Lung microvascular endothelial cell (primary cell): ENCODE measurements at regions not wholly inside any gene's neighbourhood (a gene's known extent, or its start where the extent isn't known, plus 50 kb on each side); places are given as distances from the start of the nearest gene placed in this dataset.

Experiments used
- DNase-seq, 2 donors: peaks; one replicate each; pipeline versions ENCODE4 v3.0.0 to v3.0.0-alpha.2; 2010; ENCODE audit warnings: low read depth in 2 of 2

DNA sequence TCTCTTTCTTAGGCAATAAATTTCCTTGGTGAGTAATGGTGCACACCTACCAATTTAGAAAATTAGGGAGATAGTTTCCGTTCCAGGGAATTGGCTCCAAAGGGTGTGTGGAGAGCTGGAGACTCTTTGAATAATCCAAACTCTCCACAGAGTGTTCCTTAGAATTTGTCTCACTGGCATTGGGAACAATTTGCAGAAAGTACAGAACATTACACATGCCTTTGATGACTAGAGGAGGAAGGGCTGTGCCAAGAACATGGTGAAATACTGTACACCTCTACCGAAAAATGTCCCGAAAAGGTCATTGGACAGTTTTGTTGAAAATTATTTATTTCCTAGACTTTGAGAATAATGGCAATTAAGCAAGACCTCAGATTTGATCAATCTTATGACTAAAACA lies 214.2 kb upstream of the MPDZ start:
- DNase-seq: no peak

DNA sequence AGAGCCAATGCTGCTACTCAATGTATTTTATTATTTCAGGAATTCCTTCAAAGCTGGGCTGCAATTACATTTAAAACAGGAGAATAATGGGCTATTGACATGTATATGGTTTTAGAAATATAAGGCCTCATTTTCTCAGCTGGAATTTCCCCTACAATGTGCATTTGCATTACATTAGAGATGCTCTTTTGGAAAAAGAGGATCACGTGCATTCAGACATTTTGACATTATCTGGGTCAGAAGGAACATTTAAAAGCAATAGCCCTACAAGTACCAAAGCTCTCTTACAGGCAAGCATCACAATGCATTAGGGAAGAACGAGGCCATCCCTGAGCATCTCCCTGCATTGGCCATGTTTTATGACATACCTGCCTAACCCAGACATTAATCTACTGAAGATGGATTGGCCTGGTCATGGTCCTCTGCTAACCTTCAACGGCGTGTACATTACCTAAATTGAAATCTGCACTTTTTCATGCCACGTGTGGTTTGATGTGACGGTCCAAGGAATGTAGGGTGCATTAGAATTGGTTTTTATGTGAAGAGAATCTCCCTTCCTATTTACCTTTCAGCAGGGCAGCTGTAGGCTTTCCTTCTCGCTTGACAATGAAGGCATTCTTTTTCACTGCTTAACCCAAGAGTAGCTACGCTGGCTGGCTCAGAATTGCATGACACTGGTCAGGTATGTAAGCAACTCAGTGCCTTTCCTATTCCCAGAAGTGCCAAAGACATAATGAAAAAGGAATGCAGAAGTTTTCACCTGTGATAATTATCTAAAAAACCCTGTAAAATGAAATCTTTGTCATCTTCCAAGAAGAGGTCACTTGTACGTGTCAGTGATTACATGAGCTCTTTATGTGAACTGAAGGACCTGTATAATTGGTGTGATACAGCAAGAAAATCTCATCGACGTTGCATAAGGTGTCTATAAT lies 212.3 kb upstream of the MPDZ start:
- no peak for DNase-seq

DNA sequence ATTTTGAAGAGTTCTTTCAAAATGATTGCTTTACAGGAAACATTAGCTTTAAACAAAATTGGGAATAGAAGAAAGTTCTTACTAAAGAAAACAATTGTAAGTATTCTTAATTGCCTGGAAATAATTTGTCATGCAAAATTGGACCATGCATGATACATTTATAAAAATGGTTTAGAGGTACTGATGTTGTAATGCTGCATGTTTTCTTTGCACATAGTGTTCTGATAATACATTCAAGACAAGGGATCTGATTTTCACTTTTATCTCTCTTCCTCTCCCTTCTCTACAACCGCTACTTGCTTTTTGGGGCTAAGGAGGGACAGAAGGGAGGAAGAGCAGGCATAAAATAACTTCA lies 211.6 kb upstream of the MPDZ start:
- no peak for DNase-seq

DNA sequence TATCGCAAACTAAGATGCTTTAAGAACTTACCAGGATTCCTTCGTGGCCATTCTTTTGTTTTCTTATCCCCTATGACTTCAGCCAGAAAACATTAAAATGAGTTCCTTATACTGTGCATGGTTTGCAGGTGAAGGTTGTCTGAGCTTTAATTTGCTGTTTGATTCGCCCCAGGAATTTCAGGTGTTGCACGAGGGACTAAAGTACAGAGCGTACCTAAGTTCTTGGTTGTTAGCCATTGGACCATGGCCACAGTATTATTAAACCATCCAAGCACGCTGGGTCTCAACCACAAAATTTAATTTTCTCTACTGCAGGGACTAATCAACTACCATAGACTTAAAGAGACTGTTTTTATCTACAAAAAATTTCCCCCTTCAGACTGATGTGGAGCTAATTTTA lies 208.4 kb upstream of the MPDZ start:
- no peak for DNase-seq

DNA sequence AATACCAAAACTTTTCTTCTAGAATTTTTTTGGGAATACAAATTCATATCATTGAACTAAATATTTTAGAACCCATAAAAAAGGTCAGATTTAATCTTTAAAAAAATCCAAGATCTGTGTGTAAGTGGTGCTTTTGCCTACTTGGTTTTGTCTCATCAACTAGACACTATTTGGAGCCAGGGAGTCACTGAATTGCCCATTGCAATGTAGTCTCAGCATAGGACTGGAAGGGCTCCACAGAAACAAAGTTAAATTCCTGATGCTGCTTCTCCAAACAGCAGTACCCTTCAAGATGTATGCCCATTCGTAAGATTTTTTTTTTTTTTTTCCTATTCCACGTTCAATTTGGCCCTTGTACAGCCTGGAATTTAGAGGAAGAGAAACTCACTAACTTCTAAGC lies 208.0 kb upstream of the MPDZ start:
- no peak for DNase-seq

DNA sequence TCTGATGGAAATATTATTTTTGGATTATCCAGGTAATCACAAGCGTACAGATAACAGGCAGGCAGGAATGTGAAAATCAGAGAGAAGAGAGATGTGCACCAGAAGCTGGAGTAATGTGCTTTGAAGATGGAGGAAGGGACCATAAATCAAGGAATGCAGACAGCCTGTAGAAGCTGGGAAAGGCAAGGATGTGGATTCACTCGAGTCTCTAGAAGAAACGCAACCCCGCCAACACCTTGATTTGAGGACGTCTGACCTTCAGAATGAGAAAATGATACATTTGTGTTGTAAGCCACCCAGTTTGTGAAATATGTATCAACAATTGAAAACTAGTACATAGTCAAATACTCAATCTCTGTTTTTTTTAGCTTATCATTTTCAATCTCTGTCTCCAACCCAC lies 207.6 kb upstream of the MPDZ start:
- DNase-seq: no peak

DNA sequence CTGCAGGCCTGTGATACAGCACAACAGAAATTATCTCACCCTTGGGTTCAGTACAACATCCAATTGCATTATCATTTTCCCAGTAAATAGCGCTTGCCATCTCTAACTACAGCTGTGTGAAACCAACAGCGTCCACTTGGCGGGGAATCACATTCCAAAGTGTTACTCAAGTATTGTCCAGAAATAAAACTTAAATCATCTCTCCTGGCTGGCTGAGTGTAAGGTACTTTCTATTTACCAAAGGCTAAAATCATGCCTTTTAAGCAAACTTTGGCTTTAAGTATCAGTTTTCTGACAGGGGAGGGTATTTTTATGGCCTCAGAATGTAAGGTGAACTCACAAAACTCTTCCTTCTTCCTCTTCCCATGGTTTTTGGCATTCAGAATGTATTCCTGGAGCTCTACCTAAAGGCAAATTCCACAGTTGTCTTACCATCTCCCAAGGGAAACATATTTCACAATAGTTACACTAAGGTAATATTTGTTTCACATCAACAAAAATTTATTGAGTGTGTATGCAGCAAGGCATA lies 205.6 kb upstream of the MPDZ start:
- no peak for DNase-seq

DNA sequence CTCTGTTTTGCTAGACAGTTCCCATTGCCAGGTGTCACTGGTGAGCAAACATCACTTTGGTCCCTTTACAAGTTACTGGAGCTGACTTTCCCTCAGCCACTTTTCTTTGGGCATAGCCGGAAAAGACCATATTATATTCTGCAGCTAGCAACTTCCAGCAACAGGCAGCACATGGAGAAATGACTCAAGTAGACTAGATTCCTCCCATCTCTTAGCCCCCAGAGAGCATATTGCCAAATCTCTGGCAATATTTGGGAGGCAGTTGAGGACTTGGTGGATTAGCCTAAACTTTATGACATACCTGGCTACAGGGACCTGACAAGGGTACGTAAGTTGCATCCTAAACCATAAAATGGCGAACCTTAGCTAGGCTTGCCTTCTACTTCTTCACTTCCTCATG lies 204.7 kb upstream of the MPDZ start:
- DNase-seq: no peak

DNA sequence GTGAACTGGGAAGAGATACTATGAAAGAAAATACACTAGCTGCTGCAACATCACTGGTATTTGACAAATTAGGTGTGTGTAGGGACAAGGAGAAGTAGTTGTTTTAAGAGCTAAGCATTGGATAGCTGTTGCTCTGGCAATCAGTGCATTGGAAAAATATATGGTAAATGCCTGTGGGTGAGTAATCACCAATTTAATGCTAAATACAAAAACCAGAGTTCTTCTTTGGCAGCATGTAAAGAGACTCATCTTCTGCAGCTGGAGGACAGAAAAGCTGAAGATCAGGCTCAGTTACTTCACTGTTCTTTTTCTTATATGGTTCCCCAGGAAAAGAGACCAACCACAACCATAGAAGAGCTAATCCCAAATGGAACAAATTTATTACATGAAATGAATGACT lies 201.8 kb upstream of the MPDZ start:
- no peak for DNase-seq

DNA sequence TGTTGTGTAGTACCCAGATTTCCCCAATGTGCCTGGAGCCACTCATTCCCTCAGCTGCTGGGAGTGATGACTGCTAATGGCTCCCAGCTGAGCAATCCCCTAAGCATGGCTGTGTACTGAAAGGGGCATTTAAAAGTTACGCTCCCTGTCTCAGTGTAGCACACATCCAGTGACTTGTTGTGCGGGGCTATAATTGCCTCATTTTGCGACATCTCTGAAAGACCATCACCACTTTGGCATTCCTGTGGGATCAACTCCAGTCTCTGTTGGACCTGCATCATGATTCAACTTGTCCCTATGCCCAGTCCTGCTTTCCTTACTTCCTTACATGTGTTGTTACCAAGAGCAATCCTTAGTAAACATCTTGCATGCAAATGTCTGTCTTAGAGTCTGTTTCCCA lies 201.2 kb upstream of the MPDZ start:
- DNase-seq: no peak

DNA sequence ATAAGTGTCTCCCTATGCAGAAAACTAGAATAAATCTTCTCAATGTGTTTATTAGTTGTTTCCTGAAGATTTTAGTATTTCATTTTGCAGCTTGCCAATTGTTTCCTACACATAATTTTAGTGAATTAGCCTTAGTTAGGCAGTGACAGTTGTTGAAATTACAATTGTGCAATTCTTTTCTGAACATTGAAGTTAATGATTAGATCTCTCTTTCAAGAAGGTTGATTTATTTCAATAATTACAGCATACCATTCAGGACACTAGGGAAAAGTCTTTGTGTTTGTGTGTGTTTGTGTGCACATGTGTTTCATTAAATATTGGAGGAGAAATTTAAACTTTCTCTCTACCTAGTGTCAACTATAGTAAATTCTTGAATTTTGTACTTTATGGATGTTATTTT lies 199.6 kb upstream of the MPDZ start:
- DNase-seq: no peak

DNA sequence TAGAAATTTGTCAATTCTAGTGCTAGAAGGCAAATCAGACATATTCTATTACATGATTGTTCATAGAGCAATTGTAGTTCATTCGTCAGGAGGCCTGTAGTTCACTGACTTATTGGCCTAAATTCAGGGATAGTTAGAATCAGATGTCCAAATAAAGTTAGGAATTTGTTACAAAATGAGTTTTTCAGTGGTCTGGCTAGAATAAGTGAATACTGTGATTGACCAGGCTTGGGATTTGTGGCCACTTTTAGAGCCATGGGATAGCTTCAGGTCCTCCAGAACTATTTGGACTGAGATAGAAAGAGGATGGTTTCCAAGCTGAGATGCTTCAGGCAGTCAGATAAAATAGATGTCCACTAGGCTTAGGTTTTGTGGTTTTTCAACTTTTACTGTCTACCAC lies 199.1 kb upstream of the MPDZ start:
- no peak for DNase-seq

DNA sequence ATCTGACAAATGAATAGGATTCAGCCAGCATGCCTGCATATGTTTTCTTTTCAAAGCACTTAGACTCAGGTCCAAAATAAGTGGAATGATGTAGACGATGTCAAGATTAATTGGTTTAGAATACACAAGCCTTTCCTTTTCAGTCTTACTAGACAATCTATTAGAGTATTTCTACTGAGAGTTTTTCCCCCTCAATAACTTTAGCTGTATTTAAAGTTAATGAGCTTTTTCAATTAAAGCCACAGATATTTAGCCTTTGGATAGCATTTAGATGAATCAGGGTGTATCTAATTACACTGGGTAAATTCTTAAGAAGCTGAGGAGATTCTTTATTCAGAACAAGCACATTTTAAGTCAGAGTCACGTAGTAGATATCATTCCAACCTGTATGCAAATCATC lies 198.7 kb upstream of the MPDZ start:
- no peak for DNase-seq

DNA sequence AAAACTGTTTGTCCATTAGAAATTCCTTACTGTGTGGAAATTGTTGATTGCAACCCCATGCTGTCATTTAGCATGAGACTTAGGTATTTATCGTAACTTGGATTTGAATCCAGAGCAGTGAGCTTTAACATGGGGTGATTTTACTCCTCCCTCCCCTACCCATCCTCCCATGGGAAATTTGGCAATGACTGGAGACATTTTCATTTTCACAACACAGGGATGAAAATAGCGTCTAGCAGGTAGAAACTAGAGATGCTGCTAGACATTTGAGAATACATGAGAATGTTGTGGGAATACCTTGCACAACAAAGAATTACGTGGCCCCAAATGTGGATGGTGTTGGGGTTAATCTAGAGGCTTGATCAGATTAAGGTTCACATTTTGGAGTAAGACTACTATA lies 191.3 kb upstream of the MPDZ start:
- no peak for DNase-seq

DNA sequence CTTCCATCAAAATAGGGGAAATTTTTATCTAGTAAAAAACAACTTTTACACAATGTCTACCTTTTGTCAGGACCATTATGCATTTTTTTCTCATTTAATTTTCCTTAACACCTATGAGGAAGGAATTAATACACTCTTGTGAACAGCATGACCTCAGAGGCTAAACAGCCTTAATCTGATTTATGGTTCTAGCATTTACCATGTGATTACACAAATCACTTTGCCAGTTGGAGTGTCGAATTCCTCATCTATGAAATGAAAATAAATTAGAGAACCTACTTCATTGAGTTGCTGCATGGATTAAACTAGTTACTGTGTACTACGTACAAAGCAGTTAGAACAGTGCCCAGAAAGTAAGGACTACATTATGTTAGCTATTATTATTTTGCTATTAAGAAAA lies 187.7 kb upstream of the MPDZ start:
- DNase-seq: no peak

DNA sequence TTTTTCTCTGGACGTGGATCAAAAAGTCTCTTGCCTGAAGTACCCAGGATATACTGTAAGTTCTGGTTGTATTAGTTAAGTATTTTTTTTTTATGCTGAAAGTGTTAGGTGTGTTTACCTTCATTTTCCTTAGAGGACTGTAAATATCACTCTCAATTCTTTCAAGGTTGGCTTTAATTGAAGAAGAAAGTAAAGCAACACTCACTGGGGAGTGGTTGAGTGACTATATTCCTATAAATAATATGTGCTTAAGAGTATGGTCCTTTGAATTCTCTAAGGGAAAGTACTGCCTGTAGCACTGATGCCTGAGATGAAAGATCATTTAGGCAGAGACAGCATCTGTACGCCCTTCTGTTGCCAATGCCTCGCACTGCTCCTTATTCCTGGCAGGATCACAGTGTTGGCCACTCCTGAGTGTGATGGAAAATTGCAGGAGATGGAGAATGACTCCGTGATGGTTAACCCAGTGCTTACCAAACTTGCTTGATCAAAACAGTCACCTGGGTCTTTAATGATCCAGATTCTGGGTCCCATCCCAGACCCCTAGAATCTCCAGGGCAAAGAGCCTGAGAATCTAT lies 182.0 kb upstream of the MPDZ start:
- no peak for DNase-seq

DNA sequence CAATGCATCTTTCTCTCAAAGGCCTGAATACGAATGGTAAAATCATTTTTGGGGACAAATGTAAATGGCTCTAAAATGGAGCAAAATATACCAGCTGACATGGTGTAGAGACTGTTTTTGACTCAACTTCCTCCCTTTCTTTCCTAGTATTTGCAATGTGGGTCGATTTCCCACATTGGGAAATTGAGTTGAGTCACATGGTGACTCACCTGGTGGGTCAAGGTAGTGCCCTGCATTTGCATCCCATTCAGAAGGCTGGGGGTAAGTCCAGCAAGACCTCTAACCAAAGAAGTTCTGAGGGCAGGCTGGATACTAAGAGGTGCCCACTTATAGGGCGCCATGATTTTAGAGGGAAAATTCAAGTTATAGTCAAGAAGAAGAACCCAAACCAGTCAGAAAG lies 179.6 kb upstream of the MPDZ start:
- DNase-seq: peak in 1 of 2 donors; percentile 10

DNA sequence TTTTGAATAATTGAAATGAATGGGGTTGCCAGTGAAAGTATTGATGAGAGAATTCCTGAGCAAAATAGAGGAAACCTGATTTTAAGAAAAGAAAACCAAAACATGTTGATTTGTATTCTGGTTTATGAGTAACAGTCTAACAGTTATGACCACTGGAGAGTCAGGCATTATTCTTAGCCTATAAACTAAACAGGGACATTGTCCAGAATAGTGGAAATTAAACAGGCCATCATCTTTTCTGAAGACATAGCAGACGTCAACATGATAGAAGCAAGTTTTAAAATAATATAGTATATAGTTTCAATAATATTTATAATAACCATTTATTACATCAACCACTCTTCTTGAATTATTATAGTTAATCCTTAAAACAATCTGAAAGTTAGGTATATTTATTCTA lies 178.3 kb upstream of the MPDZ start:
- DNase-seq: no peak

DNA sequence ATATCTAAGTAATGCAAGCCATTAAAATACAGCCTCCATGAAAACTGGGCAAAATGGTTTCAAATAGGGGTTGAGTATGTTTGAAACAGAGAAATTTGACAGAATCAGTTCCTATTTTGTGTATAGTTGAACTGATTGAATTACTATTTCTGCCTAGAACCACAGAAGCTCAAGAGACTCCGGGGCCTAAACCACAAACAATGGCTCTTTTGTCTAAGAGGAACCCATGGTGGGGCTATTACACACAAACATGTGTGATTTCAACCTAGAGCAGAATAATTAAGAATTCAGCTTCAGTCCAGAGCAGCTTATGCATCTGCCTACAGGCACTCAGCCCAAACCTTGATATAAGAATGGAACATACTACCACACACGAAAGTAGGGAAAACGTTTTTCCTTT lies 171.2 kb upstream of the MPDZ start:
- no peak for DNase-seq

DNA sequence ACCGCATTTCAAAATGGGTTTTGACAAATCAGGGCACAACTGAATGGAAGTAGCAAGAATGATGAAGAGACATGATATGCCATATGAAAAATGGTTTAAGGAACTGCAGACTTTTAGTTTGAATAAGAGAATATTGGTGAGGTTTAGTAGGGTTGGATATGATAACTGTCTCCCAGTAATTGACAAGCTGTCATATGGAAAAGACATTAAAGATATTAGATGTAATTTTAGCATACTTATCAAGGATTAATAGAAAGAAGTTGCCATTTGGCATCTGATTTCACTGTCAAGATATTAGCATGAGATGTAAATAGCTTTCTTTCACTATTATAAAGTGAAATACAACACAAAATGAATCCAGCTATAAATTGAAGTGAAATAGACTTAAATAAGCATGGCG lies 169.0 kb upstream of the MPDZ start:
- no peak for DNase-seq

DNA sequence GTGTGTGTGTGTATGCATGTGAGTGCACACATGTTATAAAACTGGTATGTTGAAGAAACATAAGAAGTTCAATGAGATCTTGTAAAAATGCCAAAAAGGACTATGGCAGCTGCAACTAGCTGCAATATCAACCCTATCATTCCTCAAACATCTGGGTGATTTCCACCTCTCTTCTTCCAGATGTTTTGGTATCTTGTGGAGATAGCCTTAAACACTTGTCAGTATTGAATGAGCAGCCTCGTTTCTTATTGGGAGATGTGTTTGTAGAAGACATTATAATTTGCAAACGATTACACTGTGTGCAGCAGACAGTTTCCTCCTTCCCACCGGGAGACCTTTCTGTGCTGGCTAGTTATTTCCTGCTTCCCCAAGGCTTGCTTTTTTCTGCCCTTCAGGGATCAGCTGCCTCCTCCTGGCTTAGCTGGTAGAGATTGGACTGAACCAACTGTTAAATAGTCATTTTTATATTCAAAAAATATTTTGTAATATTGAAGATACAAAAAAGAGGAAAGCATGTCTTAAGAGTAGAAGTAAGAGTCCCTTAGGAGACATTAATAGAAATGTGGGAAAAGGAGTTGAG lies 168.4 kb upstream of the MPDZ start:
- peak; percentile 45 to 50 for DNase-seq

DNA sequence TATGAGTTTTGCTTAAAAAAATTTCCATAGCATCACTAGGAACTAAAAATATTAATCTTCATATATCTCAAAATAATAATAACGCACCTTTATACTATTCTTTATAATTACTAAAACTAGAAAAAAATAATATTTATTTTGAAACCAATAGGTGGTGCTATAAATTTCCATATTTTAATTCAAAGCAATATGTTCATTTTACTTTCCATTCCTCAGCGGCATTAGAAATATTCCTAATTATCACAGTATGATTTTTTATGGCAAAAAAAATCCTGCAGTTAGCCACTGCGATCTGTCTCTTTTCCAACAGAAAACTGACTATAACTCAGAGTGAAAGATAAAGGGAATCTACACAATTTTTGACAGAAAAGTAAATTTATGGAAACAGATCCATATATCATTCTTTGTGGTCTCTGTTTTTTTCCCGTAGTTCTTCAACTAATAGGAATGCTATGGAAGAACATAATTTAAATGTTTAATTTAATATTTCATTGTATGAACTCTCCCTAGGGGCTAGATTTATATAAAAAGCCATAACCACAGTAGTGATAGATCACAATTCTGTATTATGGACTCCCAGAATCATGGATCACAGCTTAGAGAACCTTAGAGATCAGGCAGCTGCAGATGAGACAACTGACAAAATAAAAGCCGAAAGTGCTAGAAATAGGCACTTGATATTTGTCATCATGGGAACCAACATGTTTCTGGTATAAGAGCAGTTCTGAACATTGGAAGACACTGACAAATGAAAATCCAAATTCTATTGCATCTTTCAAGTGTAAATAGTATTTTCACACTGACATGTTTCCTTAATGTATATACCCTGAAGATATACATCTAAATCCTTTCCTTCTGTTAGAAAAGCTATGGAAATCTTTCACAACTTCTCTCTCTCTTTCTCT lies 167.7 kb upstream of the MPDZ start:
- peak; percentile 7 to 41 for DNase-seq
